Activated naive CD8-positive, alpha-beta T cell treated with anti-CD3 and anti-CD28 coated beads for 36 hours (primary cell): ENCODE measurements at regions not wholly inside any gene's neighbourhood (a gene's known extent, or its start where the extent isn't known, plus 50 kb on each side); places are given as distances from the start of the nearest gene placed in this dataset.

Experiments used
- DNase-seq: peaks from one replicate; pipeline ENCODE4 v3.0.0; 2021
- H3K27ac Mint-ChIP-seq: one replicate; pipeline ENCODE4 v1.8.0; 2022; ENCODE audit warnings: mild to moderate bottlenecking, moderate library complexity, mixed read lengths
- H3K27me3 Mint-ChIP-seq: one replicate; pipeline ENCODE4 v1.8.0; 2022; ENCODE audit warnings: mild to moderate bottlenecking, mixed read lengths
- H3K36me3 Mint-ChIP-seq: one replicate; pipeline ENCODE4 v1.8.0; 2021; ENCODE audit warnings: mild to moderate bottlenecking, mixed read lengths
- H3K4me1 Mint-ChIP-seq: one replicate; pipeline ENCODE4 v1.8.0; 2021; ENCODE audit warnings: mixed read lengths
- H3K4me3 Mint-ChIP-seq: one replicate; pipeline ENCODE4 v1.8.0; 2022; ENCODE audit warnings: mild to moderate bottlenecking, moderate library complexity, mixed read lengths
- H3K9me3 Mint-ChIP-seq: one replicate; pipeline ENCODE4 v1.8.0; 2022; ENCODE audit warnings: mixed read lengths

- Mint-ChIP-seq H3K4me1 (no peaks in the 10 kb centered on the region), H3K9me3 (no peaks in the 10 kb centered on the region), H3K27me3 (peaks cover 10% of the 10 kb centered on the region), H3K4me3 (no peak overlapping the region), H3K36me3 (no peaks in the 10 kb centered on the region), H3K27ac (no peak overlapping the region)
- DNase-seq = no peak
Observed at GRCh38 chr14:36465178-36465577, 54.9 kb downstream of the NKX2-1 start.

- no peaks in the 10 kb centered on the region for H3K4me1 Mint-ChIP-seq
- no peaks in the 10 kb centered on the region for H3K36me3 Mint-ChIP-seq
- peaks cover 12% of the 10 kb centered on the region for H3K27me3 Mint-ChIP-seq
- H3K4me3 Mint-ChIP-seq = no peak overlapping the region
- no peak for DNase-seq
- no peak overlapping the region for H3K27ac Mint-ChIP-seq
- no peaks in the 10 kb centered on the region for H3K9me3 Mint-ChIP-seq
Observed at GRCh38 chr14:36462890-36463289, 57.1 kb downstream of the NKX2-1 start.

- no peaks in the 10 kb centered on the region for H3K9me3 Mint-ChIP-seq
- H3K27ac Mint-ChIP-seq = no peak overlapping the region
- no peak for DNase-seq
- H3K4me3 Mint-ChIP-seq = no peak overlapping the region
- peaks cover 7% of the 10 kb centered on the region for H3K27me3 Mint-ChIP-seq
- H3K36me3 Mint-ChIP-seq = no peaks in the 10 kb centered on the region
- H3K4me1 Mint-ChIP-seq = no peaks in the 10 kb centered on the region
Observed at GRCh38 chr14:36455241-36455627, 64.8 kb downstream of the NKX2-1 start.

GRCh38 chr14:36454599-36455240, 65.3 kb downstream of the NKX2-1 start:
- Mint-ChIP-seq H3K36me3 (no peaks in the 10 kb centered on the region), H3K27ac (no peak overlapping the region), H3K4me3 (no peak overlapping the region), H3K4me1 (no peaks in the 10 kb centered on the region), H3K9me3 (no peaks in the 10 kb centered on the region), H3K27me3 (peaks cover 8% of the 10 kb centered on the region)
- no peak for DNase-seq

- Mint-ChIP-seq H3K4me3 (no peak overlapping the region), H3K27ac (no peak overlapping the region)
Observed at GRCh38 chr14:36452860-36453259, 67.2 kb downstream of the NKX2-1 start.

GRCh38 chr14:36451310-36452065, 68.5 kb downstream of the NKX2-1 start:
- H3K4me3 Mint-ChIP-seq = no peak overlapping the region
- DNase-seq = no peak
- H3K27me3 Mint-ChIP-seq = peaks cover 12% of the 10 kb centered on the region
- H3K36me3 Mint-ChIP-seq = no peaks in the 10 kb centered on the region
- no peak overlapping the region for H3K27ac Mint-ChIP-seq
- H3K9me3 Mint-ChIP-seq = no peaks in the 10 kb centered on the region
- no peaks in the 10 kb centered on the region for H3K4me1 Mint-ChIP-seq

More at GRCh38 chr14:36452860-36453259, 67.2 kb downstream of the NKX2-1 start:
- Mint-ChIP-seq H3K36me3 (no peaks in the 10 kb centered on the region), H3K27me3 (peaks cover 11% of the 10 kb centered on the region), H3K4me1 (no peaks in the 10 kb centered on the region), H3K9me3 (no peaks in the 10 kb centered on the region)
- DNase-seq = no peak

- no peak for DNase-seq
- Mint-ChIP-seq H3K36me3 (no peaks in the 10 kb centered on the region), H3K4me1 (no peaks in the 10 kb centered on the region), H3K27me3 (peaks cover 17% of the 10 kb centered on the region), H3K27ac (no peak overlapping the region), H3K9me3 (no peaks in the 10 kb centered on the region), H3K4me3 (no peak overlapping the region)
Observed at GRCh38 chr14:36450550-36450949, 69.5 kb downstream of the NKX2-1 start.

GRCh38 chr14:36449903-36450302, 70.1 kb downstream of the NKX2-1 start:
- Mint-ChIP-seq H3K4me3 (no peak overlapping the region), H3K9me3 (no peaks in the 10 kb centered on the region), H3K4me1 (no peaks in the 10 kb centered on the region), H3K36me3 (no peaks in the 10 kb centered on the region), H3K27ac (no peak overlapping the region), H3K27me3 (peaks cover 18% of the 10 kb centered on the region)
- DNase-seq = no peak

GRCh38 chr14:36443374-36443773, 76.7 kb downstream of the NKX2-1 start:
- DNase-seq = no peak
- Mint-ChIP-seq H3K4me3 (no peak overlapping the region), H3K4me1 (no peaks in the 10 kb centered on the region), H3K36me3 (no peaks in the 10 kb centered on the region), H3K27me3 (peaks cover 40% of the 10 kb centered on the region), H3K9me3 (no peaks in the 10 kb centered on the region), H3K27ac (no peak overlapping the region)

- Mint-ChIP-seq H3K4me1 (no peaks in the 10 kb centered on the region), H3K36me3 (no peaks in the 10 kb centered on the region), H3K27ac (no peak overlapping the region), H3K4me3 (no peak overlapping the region), H3K9me3 (no peaks in the 10 kb centered on the region), H3K27me3 (peaks cover 40% of the 10 kb centered on the region)
- no peak for DNase-seq
Observed at GRCh38 chr14:36442824-36443241, 77.2 kb downstream of the NKX2-1 start.

GRCh38 chr14:36441283-36441682, 78.7 kb downstream of the NKX2-1 start:
- Mint-ChIP-seq H3K4me1 (no peaks in the 10 kb centered on the region), H3K36me3 (no peaks in the 10 kb centered on the region), H3K27me3 (peaks cover 37% of the 10 kb centered on the region), H3K27ac (no peak overlapping the region), H3K9me3 (no peaks in the 10 kb centered on the region), H3K4me3 (no peak overlapping the region)
- DNase-seq = no peak

- Mint-ChIP-seq H3K27me3 (peaks cover 32% of the 10 kb centered on the region), H3K4me1 (no peaks in the 10 kb centered on the region), H3K36me3 (no peaks in the 10 kb centered on the region), H3K4me3 (no peak overlapping the region), H3K9me3 (no peaks in the 10 kb centered on the region), H3K27ac (no peak overlapping the region)
- DNase-seq = no peak
Observed at GRCh38 chr14:36439766-36440165, 80.3 kb downstream of the NKX2-1 start.

GRCh38 chr14:36438883-36439282, 81.1 kb downstream of the NKX2-1 start:
- no peak for DNase-seq
- H3K36me3 Mint-ChIP-seq = no peaks in the 10 kb centered on the region
- no peak overlapping the region for H3K4me3 Mint-ChIP-seq
- no peaks in the 10 kb centered on the region for H3K9me3 Mint-ChIP-seq
- H3K27me3 Mint-ChIP-seq = peaks cover 24% of the 10 kb centered on the region
- no peak overlapping the region for H3K27ac Mint-ChIP-seq
- no peaks in the 10 kb centered on the region for H3K4me1 Mint-ChIP-seq

GRCh38 chr14:36430662-36431084, 89.4 kb downstream of the NKX2-1 start:
- DNase-seq = no peak
- Mint-ChIP-seq H3K9me3 (no peaks in the 10 kb centered on the region), H3K4me1 (no peaks in the 10 kb centered on the region), H3K4me3 (no peak overlapping the region), H3K27me3 (peaks cover 6% of the 10 kb centered on the region), H3K36me3 (no peaks in the 10 kb centered on the region), H3K27ac (no peak overlapping the region)

GRCh38 chr14:36430169-36430568, 89.9 kb downstream of the NKX2-1 start:
- no peak for DNase-seq
- H3K36me3 Mint-ChIP-seq = no peaks in the 10 kb centered on the region
- H3K4me1 Mint-ChIP-seq = no peaks in the 10 kb centered on the region
- H3K9me3 Mint-ChIP-seq = no peaks in the 10 kb centered on the region
- no peak overlapping the region for H3K4me3 Mint-ChIP-seq
- H3K27me3 Mint-ChIP-seq = peaks cover 6% of the 10 kb centered on the region
- H3K27ac Mint-ChIP-seq = no peak overlapping the region

GRCh38 chr14:36429692-36430091, 90.3 kb downstream of the NKX2-1 start:
- Mint-ChIP-seq H3K27ac (no peak overlapping the region), H3K4me3 (no peak overlapping the region), H3K4me1 (no peaks in the 10 kb centered on the region), H3K9me3 (no peaks in the 10 kb centered on the region), H3K27me3 (peaks cover 6% of the 10 kb centered on the region), H3K36me3 (no peaks in the 10 kb centered on the region)
- DNase-seq = no peak
